ENCODE measurements at regions not wholly inside any gene's neighbourhood (a gene's known extent, or its start where the extent isn't known, plus 50 kb on each side); places are given as distances from the start of the nearest gene placed in this dataset.

DNA sequence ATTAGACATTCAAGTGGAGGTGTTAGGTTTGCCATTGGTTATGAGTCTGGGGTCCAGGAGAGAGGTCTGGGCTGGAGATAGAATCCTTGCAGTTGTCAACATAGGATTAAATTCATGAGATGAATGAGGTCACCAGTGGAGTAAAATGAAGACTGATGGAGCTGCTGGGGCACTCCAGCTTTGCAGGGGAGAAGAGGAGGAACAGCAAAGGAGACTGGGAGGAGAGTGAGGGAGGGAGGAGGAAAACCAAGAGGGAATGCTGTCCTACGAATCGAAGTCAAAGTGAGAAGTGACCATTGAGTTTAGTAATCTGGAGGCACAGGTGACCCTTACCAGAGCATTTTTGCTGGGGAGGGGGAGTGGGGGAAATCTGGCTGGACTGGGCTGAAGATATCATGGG is 178.2 kb upstream of the NR3C1 start:
- no peak for DNase-seq

DNA sequence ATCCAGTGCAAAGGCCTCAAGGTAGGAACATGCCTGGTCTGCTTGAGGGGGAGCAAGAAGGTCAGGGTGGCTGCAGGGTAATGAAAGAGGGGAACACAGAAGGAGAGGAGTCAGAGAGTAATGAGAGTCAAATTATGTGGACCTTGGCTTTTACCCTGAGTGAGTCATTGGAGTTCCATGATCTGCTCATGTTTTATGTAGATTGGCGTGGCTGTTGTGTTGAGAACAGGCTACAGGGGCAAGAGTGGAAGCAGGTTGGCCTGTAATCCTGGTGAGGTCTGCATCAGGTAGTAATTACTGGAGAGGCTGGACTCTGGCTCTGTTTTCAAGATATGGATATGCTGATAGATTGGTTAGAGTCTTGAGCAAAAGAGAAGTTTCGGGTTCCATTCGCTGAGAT is 177.7 kb upstream of the NR3C1 start:
- DNase-seq = no peak

DNA sequence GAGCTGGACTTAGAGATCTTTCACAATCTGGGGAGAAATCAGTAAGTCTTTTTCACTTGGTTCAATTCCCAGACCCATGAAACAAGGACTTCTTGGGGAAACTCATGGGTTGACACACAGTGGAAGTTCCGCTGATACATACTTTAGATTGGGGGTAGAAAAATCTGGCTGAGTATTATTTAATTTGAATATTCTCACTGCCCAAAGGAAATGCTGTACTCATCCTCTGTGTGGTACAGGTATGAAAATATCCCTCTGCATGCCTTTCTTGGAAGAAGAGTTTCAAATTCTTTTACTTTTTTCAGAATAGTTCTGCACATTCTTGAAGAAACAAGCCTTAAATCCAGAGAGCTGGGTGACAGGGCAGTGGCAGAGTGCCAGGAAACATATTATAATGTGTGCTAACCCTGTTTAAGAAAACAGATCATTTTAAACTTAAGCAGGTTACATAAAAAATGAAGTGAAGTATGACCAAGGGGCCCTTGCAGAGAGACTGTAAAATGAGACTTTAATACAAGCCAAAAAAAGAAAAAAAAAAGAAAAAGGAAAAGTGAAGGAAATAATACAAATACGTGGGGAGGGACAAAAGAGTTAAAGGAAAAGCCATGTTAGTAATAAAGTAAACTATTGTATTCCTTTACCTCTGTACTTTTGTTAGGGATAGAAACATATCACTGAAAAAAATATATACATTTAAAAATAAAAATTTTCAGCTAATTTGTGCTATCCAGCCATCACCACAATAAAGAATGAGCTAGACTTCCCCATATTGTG is 173.4 kb upstream of the NR3C1 start:
- DNase-seq = no peak

DNA sequence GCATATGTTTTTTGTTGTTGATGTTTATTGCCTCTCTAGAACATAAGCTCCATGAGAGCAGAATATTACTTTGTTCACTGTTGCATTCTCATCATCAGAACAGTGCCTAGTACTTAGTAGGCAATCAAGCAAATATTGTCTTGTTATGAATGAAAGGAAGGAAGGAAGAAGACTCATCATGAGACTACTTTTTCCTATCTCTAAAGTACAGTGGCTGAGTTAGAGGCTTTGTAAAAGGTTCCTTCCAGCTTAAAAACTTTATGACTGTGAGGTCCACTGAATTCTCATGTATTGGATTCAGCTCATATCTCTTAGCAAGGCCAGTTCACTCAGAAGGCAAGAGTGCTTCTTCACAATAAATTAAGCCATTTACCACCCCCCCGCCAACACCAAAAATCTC is 171.8 kb upstream of the NR3C1 start:
- DNase-seq = no peak

GRCh38 chr5:143574236-143574635 is 170.8 kb upstream of the NR3C1 start:
- no peak for DNase-seq

DNA sequence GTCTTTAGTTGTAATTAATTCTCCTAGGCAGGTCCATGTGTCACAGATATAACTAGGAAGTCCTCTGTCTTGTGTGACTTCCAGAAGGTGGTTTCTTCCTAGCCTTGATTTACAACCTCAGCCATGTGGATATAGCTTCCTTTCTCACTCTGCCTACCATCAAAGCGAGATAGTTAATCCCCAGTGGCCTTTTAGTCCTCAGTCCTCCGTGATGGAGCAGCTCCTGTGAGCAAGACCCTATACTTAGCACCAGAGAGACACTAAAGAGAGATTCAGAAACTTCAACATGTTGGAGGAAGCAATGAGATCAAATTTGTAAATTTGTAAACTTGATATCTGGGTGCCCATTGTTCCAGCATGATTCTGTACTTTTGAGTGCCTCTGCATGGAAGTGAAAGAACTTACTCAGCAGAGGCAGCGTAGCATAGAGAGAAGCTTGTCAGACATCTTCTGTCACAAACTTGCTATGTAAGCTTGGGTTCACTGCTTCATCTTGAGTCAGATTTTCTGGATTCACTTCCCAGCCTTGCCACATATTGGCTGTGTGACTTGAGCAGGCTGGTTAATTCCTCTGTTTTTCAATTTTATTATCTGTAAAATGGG is 170.2 kb upstream of the NR3C1 start:
- DNase-seq = no peak

- no peak for DNase-seq
Observed at GRCh38 chr5:143572671-143573070, 169.2 kb upstream of the NR3C1 start.

- no peak for DNase-seq
Observed at GRCh38 chr5:143571642-143572624, 168.4 kb upstream of the NR3C1 start.

DNA sequence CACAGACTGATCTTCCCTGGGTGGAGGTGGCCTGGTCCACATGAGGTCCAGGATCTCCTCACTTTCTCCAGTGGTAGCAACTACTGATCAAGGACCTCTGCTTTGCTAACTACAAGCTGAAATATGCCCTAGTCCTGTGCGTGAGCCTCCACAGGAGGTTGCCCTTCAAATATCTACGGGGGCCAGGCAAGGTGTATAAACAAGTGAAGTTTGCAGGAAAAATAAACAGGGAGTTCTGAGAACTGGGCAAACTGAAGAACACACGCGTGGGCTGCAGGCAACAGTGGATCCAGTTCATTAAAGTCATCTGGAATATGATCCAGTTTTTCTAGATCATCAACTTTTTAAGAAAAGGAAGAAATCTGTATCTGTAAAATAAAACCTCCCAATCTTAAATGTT is 167.5 kb upstream of the NR3C1 start:
- no peak for DNase-seq

GRCh38 chr5:143569722-143570567 is 166.5 kb upstream of the NR3C1 start:
- no peak for DNase-seq

DNA sequence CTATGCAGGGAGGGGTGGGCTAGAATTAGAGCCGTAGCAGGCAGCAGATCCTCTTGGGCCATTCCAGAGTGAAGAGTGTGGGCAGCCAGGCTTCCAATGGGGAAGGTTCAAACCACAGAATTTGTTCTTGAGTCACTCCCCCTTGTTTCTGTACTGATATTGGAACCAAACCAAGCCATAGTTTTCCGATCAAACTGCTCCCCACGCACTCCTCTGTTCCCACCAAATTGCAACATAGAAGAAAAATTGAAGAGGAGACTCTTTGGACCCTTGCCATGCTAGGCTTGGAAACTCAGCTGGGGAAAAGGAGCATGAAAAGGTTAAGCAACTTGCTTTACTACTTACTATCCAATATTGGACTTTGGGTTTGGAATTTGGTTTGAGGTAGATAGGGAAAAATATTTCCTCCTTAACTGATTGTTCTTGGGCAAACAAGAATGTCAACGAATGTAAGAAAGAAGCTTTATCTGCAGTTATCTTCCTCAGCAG is 165.8 kb upstream of the NR3C1 start:
- DNase-seq = no peak

GRCh38 chr5:143567583-143568504 is 164.4 kb upstream of the NR3C1 start:
- DNase-seq = no peak

GRCh38 chr5:143566139-143566538 is 162.7 kb upstream of the NR3C1 start:
- no peak for DNase-seq

GRCh38 chr5:143564417-143564816 is 160.9 kb upstream of the NR3C1 start:
- no peak for DNase-seq

DNA sequence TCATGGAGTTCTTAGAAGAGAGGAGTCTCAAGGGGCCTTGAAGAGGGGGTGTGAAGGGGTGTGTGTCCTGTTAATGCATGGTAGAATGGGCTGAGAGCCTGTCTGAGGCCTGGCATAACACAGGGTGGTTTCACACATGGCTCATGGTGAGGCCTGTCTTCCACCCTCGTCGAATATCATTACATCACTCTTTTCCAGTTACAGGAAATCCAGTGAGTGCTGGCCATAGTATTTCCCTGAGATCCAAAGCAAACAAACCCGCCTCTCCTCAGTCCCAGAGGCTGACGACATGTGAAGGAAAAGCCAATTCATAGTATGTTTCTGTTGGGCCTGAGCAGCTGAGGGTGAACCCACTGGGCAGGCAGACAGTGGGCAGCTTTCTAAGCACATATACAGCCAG is 159.4 kb upstream of the NR3C1 start:
- no peak for DNase-seq

DNA sequence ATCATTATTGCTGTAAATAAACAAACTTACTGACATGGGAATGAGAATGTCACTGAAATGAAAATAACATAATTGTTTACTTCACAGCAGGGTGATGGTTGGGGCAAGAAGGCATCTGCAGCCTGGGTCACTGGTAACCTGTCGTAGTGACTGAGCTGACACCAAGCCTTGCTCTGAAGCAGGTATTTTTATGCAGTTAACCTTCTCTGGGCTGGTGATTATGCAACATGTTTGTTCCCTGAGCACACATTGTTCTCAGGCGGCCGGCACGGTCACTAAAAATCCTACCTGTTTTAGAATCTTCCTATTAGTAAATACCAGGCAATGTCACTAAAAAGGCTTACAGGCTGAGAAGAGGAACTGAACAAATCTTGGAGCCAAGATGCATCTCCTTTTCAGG is 157.7 kb upstream of the NR3C1 start:
- no peak for DNase-seq

- DNase-seq = no peak
Observed at GRCh38 chr5:143560378-143560777, 156.9 kb upstream of the NR3C1 start.

GRCh38 chr5:143559586-143560109 is 156.2 kb upstream of the NR3C1 start:
- no peak for DNase-seq

DNA sequence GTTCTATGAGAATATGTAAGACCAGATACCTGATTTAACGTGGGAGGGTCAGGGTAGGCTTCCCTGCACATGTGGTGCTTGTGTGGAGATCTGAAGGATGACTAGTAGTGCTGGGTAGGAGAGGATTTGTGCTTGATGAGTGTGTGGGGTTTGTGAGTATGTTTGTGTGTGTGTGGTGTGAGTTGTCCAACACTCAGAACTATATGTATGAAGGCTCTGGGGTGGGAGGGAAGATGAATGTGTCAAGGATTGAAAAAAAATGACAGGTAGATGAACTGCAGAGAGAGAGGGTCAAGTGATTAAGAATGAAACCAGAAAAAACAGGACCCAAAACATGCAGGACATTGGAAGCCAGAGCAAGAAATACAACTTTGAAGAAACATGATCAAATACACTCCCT is 154.6 kb upstream of the NR3C1 start:
- no peak for DNase-seq

- no peak for DNase-seq
Observed at GRCh38 chr5:143557061-143557818, 153.8 kb upstream of the NR3C1 start.

Measured in CD4-positive, alpha-beta T cell treated with Interleukin-17A for 4 hours (primary cell).